Liver (tissue), 7 donors: ENCODE measurements at regions not wholly inside any gene's neighbourhood (a gene's known extent, or its start where the extent isn't known, plus 50 kb on each side); places are given as distances from the start of the nearest gene placed in this dataset.

ENCODE experiments used
- DNase-seq: peaks from one replicate; pipeline ENCODE4 v3.0.0-alpha.2; 2017; ENCODE audit warnings: low spot score
- H3K27ac ChIP-seq, 2 donors: one replicate each; pipeline ENCODE4 v1.7.0; 2013; ENCODE audit warnings: inconsistent platforms in 2 of 2, low read length in 2 of 2, control low read depth in 1 of 2, low read depth in 1 of 2, mild to moderate bottlenecking in 1 of 2
- H3K27me3 ChIP-seq, 4 donors: one replicate each; pipeline versions ENCODE4 v1.6.1 to v1.7.0; 2013; ENCODE audit warnings: low read length in 3 of 4, inconsistent platforms in 1 of 4, mild to moderate bottlenecking in 1 of 4, moderate library complexity in 1 of 4; ENCODE audit not compliant: control insufficient read depth in 4 of 4, insufficient read depth in 4 of 4
- H3K36me3 ChIP-seq, 4 donors: one replicate each; pipeline versions ENCODE4 v1.6.1 to v1.7.0; 2013; ENCODE audit warnings: low read length in 3 of 4, mild to moderate bottlenecking in 3 of 4, low read depth in 1 of 4, moderate library complexity in 1 of 4; ENCODE audit not compliant: control insufficient read depth in 4 of 4, insufficient read depth in 3 of 4
- H3K4me1 ChIP-seq, 4 donors: one replicate each; pipeline versions ENCODE4 v1.6.1 to v1.7.0; 2013; ENCODE audit warnings: low read length in 3 of 4, mild to moderate bottlenecking in 3 of 4, moderate library complexity in 1 of 4; ENCODE audit not compliant: control insufficient read depth in 4 of 4, insufficient read depth in 4 of 4
- H3K4me3 ChIP-seq, 3 donors: one replicate each; pipeline versions ENCODE4 v1.6.1 to v1.7.0; 2013; ENCODE audit warnings: low read length in 3 of 3, control low read depth in 1 of 3, low read depth in 1 of 3, mild to moderate bottlenecking in 1 of 3
- H3K9ac ChIP-seq, 2 donors: one replicate each; pipeline ENCODE4 v1.7.0; 2013; ENCODE audit warnings: low read length in 2 of 2, mild to moderate bottlenecking in 2 of 2, moderate library complexity in 2 of 2, control low read depth in 1 of 2, low read depth in 1 of 2
- H3K9me3 ChIP-seq, 4 donors: one replicate each; pipeline versions ENCODE4 v1.6.1 to v1.7.0; 2013; ENCODE audit warnings: low read length in 3 of 4; ENCODE audit not compliant: control insufficient read depth in 4 of 4
- ATF3 ChIP-seq: IDR thresholded peaks from 2 replicates; pipeline ENCODE4 v1.6.1; 2016; ENCODE audit warnings: antibody characterized with exemption
- EGR1 ChIP-seq, 2 donors: IDR thresholded peaks; 2 replicates each; pipeline ENCODE4 v1.6.1; 2016 to 2018; ENCODE audit warnings: antibody characterized with exemption in 2 of 2, low read depth in 2 of 2
- FOXA1 ChIP-seq: IDR thresholded peaks from 2 replicates; pipeline ENCODE4 v1.6.1; 2016; ENCODE audit warnings: antibody characterized with exemption
- FOXA2 ChIP-seq: IDR thresholded peaks from 2 replicates; pipeline ENCODE4 v1.6.1; 2016; ENCODE audit warnings: antibody characterized with exemption
- GABPA ChIP-seq, 2 donors: IDR thresholded peaks in 1 of 2; conservative IDR thresholded peaks in 1 of 2; 2 replicates each; pipeline ENCODE4 v1.6.1; 2016; ENCODE audit warnings: antibody characterized with exemption in 2 of 2, mild to moderate bottlenecking in 1 of 2, moderate library complexity in 1 of 2
- HNF4A ChIP-seq, 2 donors: conservative IDR thresholded peaks; 2 replicates each; pipeline ENCODE4 v1.6.1; 2016; ENCODE audit warnings: antibody characterized with exemption in 2 of 2, mild to moderate bottlenecking in 2 of 2
- HNF4G ChIP-seq: IDR thresholded peaks from 2 replicates; pipeline ENCODE4 v1.6.1; 2016; ENCODE audit warnings: antibody characterized with exemption
- JUND ChIP-seq, 2 donors: IDR thresholded peaks; 2 replicates each; pipeline ENCODE4 v1.6.1; 2016; ENCODE audit warnings: antibody characterized with exemption in 2 of 2
- MAX ChIP-seq: IDR thresholded peaks from 2 replicates; pipeline ENCODE4 v1.6.1; 2016; ENCODE audit warnings: antibody characterized with exemption
- NR2F2 ChIP-seq: IDR thresholded peaks from 2 replicates; pipeline ENCODE4 v1.6.1; 2016; ENCODE audit warnings: antibody characterized with exemption
- RAD21 ChIP-seq, 2 donors: IDR thresholded peaks; 2 replicates each; pipeline ENCODE4 v1.6.1; 2016; ENCODE audit warnings: antibody characterized with exemption in 2 of 2, mild to moderate bottlenecking in 2 of 2
- REST ChIP-seq: IDR thresholded peaks from 2 replicates; pipeline ENCODE4 v1.6.1; 2016; ENCODE audit warnings: antibody characterized with exemption, mild to moderate bottlenecking
- RXRA ChIP-seq, 2 donors: IDR thresholded peaks; 2 replicates each; pipeline ENCODE4 v1.6.1; 2017 to 2018; ENCODE audit warnings: antibody characterized with exemption in 2 of 2, mild to moderate bottlenecking in 1 of 2
- SP1 ChIP-seq: IDR thresholded peaks from 2 replicates; pipeline ENCODE4 v1.6.1; 2018; ENCODE audit warnings: antibody characterized with exemption, mild to moderate bottlenecking
- YY1 ChIP-seq: IDR thresholded peaks from 2 replicates; pipeline ENCODE4 v1.6.1; 2016; ENCODE audit warnings: antibody characterized with exemption, mild to moderate bottlenecking
- ZBTB33 ChIP-seq: IDR thresholded peaks from 2 replicates; pipeline ENCODE4 v1.6.1; 2016; ENCODE audit warnings: antibody characterized with exemption
- WGBS: extraction: QIAGEN DNeasy Blood & Tissue Kit; methylation state at CpG from one replicate; pipeline ENCODE4 v1.1.7; 2013; 5-methylcytosine and 5-hydroxymethylcytosine counted together
- donor health status: healthy.
- donor health status: healthy.
- donor health status: healthy.
- donor health status: healthy.

GRCh38 chr18:78579449-78579848, 400.2 kb upstream of the SALL3 start:
- peaks cover 0 to 4% (median 0%) of the 10 kb centered on the region in 4 donors for H3K27me3 ChIP-seq
- no peaks in the 10 kb centered on the region for H3K36me3 ChIP-seq
- H3K4me1 ChIP-seq, result no peaks in the 10 kb centered on the region
- no peak for DNase-seq
- no peak for TF ChIP-seq NR2F2
- no peak for TF ChIP-seq FOXA1
- no peak for TF ChIP-seq HNF4G
- no peak for TF ChIP-seq RAD21 (IDR thresholded peaks at IDR 0.05)
- TF ChIP-seq EGR1 (IDR thresholded peaks at IDR 0.05; ENCODE audit: low read depth in 2 of 2), result no peak
- no peak for TF ChIP-seq FOXA2
- TF ChIP-seq YY1, result no peak
- no peak for TF ChIP-seq SP1
- no peak for TF ChIP-seq HNF4A (conservative IDR thresholded peaks at IDR 0.05)
- TF ChIP-seq RXRA (IDR thresholded peaks at IDR 0.05), result no peak
- TF ChIP-seq MAX, result no peak
- no peak overlapping the region for H3K27ac ChIP-seq
- H3K9me3 ChIP-seq, result peaks cover 0 to 4% (median under 1%) of the 10 kb centered on the region in 4 donors
- no peak overlapping the region for H3K9ac ChIP-seq
- no peak overlapping the region for H3K4me3 ChIP-seq
- 72% methylated on average over 4 of the region's 4 CpGs for WGBS

- 72% methylated on average over 16 of the region's 16 CpGs for WGBS
- no peak for TF ChIP-seq REST
- no peak for TF ChIP-seq MAX
- TF ChIP-seq GABPA (IDR thresholded peaks at IDR 0.05 in 1 of 2, conservative IDR thresholded peaks at IDR 0.05 in 1 of 2), result no peak
- no peak for TF ChIP-seq EGR1 (IDR thresholded peaks at IDR 0.05; ENCODE audit: low read depth in 2 of 2)
- TF ChIP-seq HNF4A (conservative IDR thresholded peaks at IDR 0.05), result no peak
- no peak for TF ChIP-seq ZBTB33
- no peak for TF ChIP-seq ATF3
- no peak for TF ChIP-seq SP1
- no peak for TF ChIP-seq HNF4G
- TF ChIP-seq JUND (IDR thresholded peaks at IDR 0.05), result no peak
- DNase-seq, result no peak
These were observed 399.6 kb upstream of the SALL3 start for GRCh38 chr18:78579854-78580577.

More at GRCh38 chr18:78579854-78580577, 399.6 kb upstream of the SALL3 start:
- Histone ChIP-seq H3K9me3 (peaks cover 0 to 2% (median 0%) of the 10 kb centered on the region in 4 donors), H3K36me3 (no peaks in the 10 kb centered on the region), H3K4me1 (no peaks in the 10 kb centered on the region), H3K4me3 (no peak overlapping the region), H3K27ac (no peak overlapping the region), H3K27me3 (peaks cover 0 to 4% (median 0%) of the 10 kb centered on the region in 4 donors), H3K9ac (no peak overlapping the region)
